ENCODE measurements at regions not wholly inside any gene's neighbourhood (a gene's known extent, or its start where the extent isn't known, plus 50 kb on each side); places are given as distances from the start of the nearest gene placed in this dataset.
"Not testable (repeated sequence)": the region's sequence is repeated elsewhere in the genome, so short reads cannot be mapped to it uniquely, and the experiment has no call there.

GRCh38 chr4:189519186-189519585 lies 421.5 kb upstream of the FRG1 start:
- DNase-seq (ENCODE audit: low read depth in 4 of 4, low spot score in 3 of 4): no peak

GRCh38 chr4:189525304-189525703 lies 415.4 kb upstream of the FRG1 start:
- DNase-seq (ENCODE audit: low read depth in 4 of 4, low spot score in 3 of 4): no peak

- no peak for DNase-seq (ENCODE audit: low read depth in 4 of 4, low spot score in 3 of 4)
Measured at GRCh38 chr4:189530848-189531247, 409.8 kb upstream of the FRG1 start.

- no peak for DNase-seq (ENCODE audit: low read depth in 4 of 4, low spot score in 3 of 4)
Measured at GRCh38 chr4:189533603-189534002, 407.1 kb upstream of the FRG1 start.

DNA sequence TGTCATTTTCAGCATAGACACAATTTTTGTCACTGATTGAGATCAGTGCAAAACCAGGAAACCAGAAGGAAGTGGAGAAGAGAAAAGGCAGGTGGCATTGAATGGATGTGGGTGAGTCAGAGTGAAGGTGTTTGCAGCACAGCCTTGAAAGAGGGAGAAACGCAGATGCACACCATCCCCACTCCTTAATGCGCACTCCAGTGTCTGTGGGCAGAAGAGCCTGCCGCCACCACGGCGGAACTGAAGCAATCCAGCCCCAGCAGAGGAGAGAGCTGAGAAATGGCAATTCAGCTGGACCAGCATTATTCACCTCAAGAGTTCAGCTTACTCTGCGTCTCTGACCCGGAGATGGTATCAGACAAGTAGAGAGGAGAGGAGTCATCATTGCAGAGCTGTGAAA lies 393.1 kb upstream of the FRG1 start:
- no peak for DNase-seq (ENCODE audit: low read depth in 4 of 4, low spot score in 3 of 4)

DNA sequence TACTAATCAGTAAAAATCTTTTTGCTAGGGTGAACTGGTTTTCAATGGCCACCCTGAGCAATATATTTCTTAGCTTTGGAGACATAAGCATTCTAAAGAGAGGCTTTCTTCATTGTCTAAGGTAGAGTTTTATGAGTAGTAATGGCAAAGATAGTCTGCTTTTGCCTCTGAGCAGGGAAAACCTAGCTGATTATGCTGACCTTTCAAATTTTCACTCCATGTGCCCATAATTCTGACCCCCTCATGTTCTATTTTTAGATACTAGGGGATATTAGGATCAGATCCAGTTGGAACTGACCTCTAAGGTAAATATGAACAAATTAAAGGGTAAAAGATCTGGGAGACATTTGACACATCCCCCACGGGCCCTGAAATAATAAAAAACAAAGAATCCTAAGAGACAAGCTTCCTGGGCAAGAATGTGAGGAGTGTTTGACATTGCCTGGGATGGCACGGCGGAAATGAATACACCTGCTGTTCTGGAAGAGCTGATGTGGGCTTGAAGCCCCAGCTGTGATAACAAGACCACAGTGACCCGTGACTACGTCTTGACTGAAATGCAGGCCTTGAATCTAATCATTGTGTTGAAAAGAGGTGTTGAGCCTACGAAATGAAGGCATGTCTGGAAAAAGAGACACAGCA lies 392.1 kb upstream of the FRG1 start:
- DNase-seq (ENCODE audit: low read depth in 4 of 4, low spot score in 3 of 4): peak in 2 of 4 donors; percentile 11 to 20

DNA sequence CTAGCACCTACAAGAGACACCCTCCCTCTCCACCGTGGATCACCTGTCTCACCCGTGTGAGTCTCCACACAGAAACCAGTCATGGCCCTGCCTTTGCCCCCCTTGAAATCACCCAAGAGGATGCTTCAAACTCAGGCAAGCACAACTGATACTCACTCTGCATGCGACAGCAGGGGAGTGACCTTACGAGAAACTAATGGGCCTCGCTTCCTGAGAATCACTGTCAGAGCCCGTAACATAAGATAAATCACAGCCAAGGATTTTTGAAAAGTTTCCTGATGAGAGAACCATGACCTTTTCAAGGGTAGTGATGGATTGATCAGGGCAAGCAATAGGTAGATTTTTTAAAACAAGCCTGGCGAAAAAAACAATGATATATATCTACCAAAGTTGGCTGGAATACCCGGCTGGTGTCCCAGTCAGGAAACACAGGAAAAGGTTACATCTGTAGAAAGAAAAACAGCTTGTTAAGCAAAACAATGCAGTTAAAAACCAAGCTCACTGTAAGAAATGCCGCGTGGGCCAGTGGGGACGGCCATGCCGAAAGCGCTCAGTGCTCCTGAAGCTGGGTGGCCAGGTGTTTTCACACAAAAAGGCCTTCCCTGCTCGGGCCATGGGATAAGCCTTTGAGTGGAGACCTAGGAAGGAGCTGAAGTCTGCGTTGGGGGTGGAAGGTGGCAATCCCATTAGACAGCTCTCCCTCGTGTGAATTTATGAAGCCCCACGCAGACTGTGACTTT lies 388.6 kb upstream of the FRG1 start:
- not testable (repeated sequence) for DNase-seq (ENCODE audit: low read depth in 4 of 4, low spot score in 3 of 4)

DNA sequence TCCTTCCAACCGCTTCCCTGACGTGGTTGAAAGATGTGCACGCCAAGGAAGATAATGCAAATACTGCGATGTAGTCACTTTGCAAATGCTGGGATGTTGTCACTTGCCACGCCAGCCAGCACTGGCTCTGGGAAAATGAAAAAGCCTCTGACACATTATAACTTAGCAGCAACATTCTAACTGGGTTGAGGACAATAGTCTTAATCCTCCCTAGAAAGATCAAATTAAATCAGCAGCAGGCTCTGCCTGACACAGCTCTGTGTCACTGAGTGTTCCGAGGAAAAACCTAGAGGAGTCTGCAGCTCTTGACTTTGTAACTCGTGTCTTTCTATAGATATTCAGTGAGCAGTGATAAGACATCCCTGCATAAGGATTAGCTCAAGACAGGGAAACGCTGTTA lies 380.1 kb upstream of the FRG1 start:
- DNase-seq (ENCODE audit: low read depth in 4 of 4, low spot score in 3 of 4): not testable (repeated sequence)

- not testable (repeated sequence) for DNase-seq (ENCODE audit: low read depth in 4 of 4, low spot score in 3 of 4)
Measured at GRCh38 chr4:189563751-189564150, 376.9 kb upstream of the FRG1 start.

DNA sequence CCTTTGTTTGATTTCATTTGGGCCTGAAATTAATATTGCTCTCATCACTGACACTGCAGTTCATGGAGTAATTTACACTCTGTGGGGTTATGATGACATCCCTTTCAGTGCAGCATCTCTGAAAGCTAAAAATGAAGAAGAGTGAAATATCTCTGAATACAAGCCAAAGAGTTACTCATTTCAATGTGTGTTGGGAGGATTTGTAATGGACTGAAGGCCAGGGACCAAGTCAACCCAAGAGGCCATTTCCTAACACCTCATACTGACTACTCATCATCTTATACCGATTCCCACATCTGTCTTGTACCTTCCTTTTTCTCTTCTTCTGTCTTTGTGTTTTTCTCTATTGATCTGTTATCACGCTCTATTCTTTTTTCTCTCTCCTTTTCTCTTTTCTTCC lies 374.4 kb upstream of the FRG1 start:
- DNase-seq (ENCODE audit: low read depth in 4 of 4, low spot score in 3 of 4): not testable (repeated sequence)

- DNase-seq (ENCODE audit: low read depth in 4 of 4, low spot score in 3 of 4): not testable (repeated sequence)
Measured at GRCh38 chr4:189566900-189567299, 373.8 kb upstream of the FRG1 start.

DNA sequence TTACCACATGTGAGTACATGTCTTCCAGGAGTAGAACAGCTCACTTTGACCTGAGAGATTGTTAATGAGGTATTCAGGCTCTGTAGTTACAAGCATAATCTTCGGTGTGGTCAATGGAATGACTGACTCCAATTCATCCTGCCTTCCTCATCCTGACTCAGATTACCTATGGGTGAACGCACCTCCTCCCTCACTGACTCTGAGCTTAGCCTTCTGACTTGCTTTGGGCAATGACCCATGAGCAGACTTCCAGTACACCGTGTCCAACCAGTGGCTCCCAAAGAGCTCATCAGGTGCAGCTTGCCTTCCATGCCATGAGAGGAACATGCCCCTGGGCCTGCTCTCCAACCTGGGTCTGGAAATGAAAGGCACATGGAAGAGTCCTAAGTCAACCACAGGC lies 361.0 kb upstream of the FRG1 start:
- DNase-seq (ENCODE audit: low read depth in 4 of 4, low spot score in 3 of 4): not testable (repeated sequence)

DNA sequence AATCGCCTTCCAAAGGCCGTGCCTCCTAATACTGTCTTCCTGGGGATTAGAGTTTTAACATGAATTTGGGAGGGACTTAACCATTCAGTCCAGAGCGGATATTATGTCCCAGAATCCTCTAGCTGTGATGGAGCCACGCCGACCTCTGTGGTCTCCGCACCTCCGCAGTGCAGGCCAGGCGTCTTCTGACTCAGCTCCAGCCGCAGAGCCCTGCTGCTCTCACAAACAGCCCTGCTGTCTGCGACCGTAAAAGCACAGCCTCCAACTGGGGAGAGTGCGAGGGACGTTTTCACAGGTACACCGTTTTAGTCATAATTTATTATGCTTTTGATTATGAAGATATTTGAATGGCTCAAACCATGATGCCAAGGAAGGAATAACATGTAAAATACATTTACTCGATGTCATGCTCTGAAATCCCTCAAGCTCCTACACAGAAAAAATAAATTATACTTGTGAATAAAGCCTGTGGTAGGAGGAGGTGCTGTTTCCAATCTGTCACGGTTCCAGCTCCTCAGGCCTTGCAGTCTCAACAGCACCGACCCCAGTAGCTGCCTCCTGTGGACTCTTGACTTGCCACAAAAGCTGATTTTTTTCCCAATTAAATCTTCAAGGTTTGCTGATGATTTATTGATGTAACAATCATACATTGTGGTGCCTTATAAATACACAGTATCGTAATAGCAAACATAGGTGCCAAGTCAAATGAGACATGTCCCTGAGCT lies 353.6 kb upstream of the FRG1 start:
- DNase-seq (ENCODE audit: low read depth in 4 of 4, low spot score in 3 of 4): not testable (repeated sequence)

GRCh38 chr4:189589201-189589600 lies 351.5 kb upstream of the FRG1 start:
- not testable (repeated sequence) for DNase-seq (ENCODE audit: low read depth in 4 of 4, low spot score in 3 of 4)

DNA sequence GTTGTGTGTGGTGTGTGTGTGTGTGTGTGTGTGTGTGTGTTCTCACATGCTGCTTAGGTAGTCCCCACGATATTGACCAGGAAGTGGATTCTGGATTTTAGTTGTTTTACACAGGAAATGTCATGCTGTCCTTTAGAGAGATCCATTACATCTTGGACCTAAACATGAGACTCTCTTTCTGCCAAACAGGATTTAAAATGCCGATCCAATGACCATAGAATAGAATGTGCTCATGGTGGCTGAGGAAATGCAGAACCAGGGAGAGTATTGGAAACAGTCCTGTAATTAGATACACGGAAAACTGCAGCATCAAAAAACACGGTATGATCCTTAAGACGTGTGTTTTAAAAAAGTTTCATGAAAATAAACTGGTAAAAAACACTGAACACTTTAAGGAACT lies 347.8 kb upstream of the FRG1 start:
- DNase-seq (ENCODE audit: low read depth in 4 of 4, low spot score in 3 of 4): no peak

- no peak for DNase-seq (ENCODE audit: low read depth in 4 of 4, low spot score in 3 of 4)
Measured at GRCh38 chr4:189597341-189597740, 343.3 kb upstream of the FRG1 start.

DNA sequence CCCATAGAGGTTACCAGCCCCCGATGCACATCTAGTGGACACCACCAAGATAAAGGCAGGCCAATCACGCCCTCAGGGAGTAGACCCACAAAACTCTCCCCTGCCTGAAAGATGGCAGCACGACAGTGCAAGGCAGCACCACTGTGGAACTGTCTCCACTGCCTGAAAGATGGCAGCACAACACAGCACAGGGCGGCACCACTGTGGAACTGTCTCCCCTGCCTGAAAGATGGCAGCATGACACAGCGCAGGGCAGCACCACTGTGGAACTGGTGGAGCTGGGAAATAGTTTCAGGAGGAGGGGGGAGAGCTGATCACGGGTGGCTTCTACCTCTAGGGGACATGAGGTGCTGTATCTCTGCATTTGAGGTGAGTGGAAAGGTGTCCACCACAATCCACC lies 340.4 kb upstream of the FRG1 start:
- DNase-seq (ENCODE audit: low read depth in 4 of 4, low spot score in 3 of 4): no peak

DNA sequence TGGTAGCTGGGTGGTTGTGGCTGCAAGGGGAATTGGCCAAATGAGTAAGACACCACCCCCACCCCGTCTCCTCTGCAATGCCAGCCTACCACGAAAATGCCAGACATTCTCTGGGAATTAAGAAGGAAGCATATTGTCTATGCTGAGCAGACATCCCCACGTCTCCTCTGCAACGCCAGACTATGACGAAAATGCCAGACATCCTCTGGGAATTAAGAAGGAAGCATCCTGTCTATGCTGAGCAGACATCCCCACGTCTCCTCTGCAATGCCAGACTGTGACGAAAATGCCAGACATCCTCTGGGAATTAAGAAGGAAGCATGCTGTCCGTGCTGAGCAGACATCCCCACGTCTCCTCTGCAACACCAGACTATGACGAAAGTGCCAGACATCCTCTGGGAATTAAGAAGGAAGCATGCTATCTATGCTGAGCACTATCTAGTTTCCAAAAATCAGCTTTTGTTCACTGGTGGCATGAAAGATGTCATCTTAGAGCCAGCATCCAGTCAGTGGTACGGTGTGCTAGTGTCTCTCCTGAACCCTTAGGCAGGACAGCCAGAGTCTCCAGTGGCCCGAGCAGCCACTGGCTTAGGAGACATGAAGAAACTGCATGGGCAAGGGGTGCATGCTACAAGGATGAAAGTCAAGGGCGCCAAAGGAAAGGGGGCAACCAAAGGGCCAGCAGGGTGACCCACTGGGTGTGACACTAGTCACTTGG lies 339.8 kb upstream of the FRG1 start:
- no peak for DNase-seq (ENCODE audit: low read depth in 4 of 4, low spot score in 3 of 4)

DNA sequence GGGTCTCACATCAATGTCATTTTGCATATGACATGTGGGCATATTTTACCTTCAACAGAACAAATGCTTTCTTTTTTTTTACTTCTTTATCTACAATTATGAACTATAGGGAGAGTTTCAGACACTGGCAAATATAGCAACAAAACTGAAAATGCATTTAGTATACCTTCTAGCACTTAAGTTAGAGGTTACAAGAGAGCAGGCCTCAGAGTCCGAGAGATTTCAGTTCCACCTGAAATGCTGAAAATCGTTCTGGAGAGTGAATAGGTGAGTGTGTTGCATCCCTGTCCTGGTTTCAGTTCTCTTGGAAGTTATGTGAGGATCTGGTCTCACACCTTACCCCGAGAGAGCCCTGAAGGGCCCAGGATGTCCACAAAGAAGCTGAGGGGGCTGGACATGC lies 337.8 kb upstream of the FRG1 start:
- DNase-seq (ENCODE audit: low read depth in 4 of 4, low spot score in 3 of 4): not testable (repeated sequence)

DNA sequence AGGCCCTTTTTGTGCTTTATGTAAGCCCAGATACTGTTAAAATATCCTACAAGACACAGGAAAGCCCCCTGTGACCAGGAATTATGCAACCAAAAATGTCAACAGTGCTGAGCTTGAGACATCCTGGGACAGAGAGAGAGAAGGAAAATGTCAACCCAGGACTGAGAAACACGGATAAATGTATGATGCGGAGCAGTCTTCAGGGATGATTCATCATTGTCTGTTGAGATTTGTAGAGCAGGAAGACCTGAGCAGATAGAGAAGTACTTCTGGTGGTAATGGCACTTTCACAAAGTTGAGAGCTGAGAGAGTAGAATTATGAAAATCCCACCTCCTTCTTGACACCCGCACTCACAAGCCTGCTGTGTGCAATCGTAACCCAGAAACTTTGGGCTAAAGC lies 330.1 kb upstream of the FRG1 start:
- not testable (repeated sequence) for DNase-seq (ENCODE audit: low read depth in 4 of 4, low spot score in 3 of 4)

- peak in 1 of 4 donors; percentile 2 for DNase-seq (ENCODE audit: low read depth in 4 of 4, low spot score in 3 of 4)
Measured at GRCh38 chr4:189613207-189613606, 327.5 kb upstream of the FRG1 start.
